Astrocyte (in vitro differentiated cells and primary cell): ENCODE measurements at regions not wholly inside any gene's neighbourhood (a gene's known extent, or its start where the extent isn't known, plus 50 kb on each side); places are given as distances from the start of the nearest gene placed in this dataset.

Experiments
- DNase-seq: peaks from one replicate; pipeline ENCODE4 v3.0.0-alpha.2; 2010; ENCODE audit warnings: low read depth
- FAIRE-seq: peaks from 2 replicates; lab custom pipeline; 2011; peaks lifted over from hg19 to GRCh38; lab: Jason Lieb, UNC
- H2AFZ ChIP-seq: 2 replicates; pipeline ENCODE4 v1.6.0; 2012; ENCODE audit warnings: low read depth, low read length, inconsistent platforms
- H3K27ac ChIP-seq: 2 replicates; pipeline ENCODE4 v1.5.1; 2011; ENCODE audit warnings: low read depth, low read length, inconsistent platforms
- H3K27me3 ChIP-seq: 2 replicates; pipeline ENCODE4 v1.6.0; 2011; ENCODE audit warnings: low read length, inconsistent platforms; ENCODE audit not compliant: insufficient read depth
- H3K36me3 ChIP-seq: 2 replicates; pipeline ENCODE4 v1.5.1; 2011; ENCODE audit warnings: low read length, inconsistent platforms; ENCODE audit not compliant: insufficient read depth
- H3K4me1 ChIP-seq: 2 replicates; pipeline ENCODE4 v1.5.1; 2011; ENCODE audit warnings: low read length, inconsistent platforms; ENCODE audit not compliant: insufficient read depth
- H3K4me2 ChIP-seq: 2 replicates; pipeline ENCODE4 v1.6.0; 2012; ENCODE audit warnings: low read length, inconsistent platforms
- H3K4me3 ChIP-seq: 2 replicates; pipeline ENCODE4 v1.5.1; 2011; ENCODE audit warnings: low read depth, mild to moderate bottlenecking, low read length, inconsistent platforms; ENCODE audit not compliant: insufficient read depth
- H3K79me2 ChIP-seq: 2 replicates; pipeline ENCODE4 v1.6.0; 2012; ENCODE audit warnings: mild to moderate bottlenecking, low read length, inconsistent platforms; ENCODE audit not compliant: insufficient read depth
- H3K9ac ChIP-seq: 2 replicates; pipeline ENCODE4 v1.6.0; 2012; ENCODE audit warnings: mild to moderate bottlenecking, low read length, inconsistent platforms
- H3K9me3 ChIP-seq: 2 replicates; pipeline ENCODE4 v1.5.1; 2012; ENCODE audit warnings: low read depth, mild to moderate bottlenecking, low read length, inconsistent platforms; ENCODE audit not compliant: insufficient read depth
- H4K20me1 ChIP-seq: 2 replicates; pipeline ENCODE4 v1.6.0; 2012; ENCODE audit warnings: low read length, inconsistent platforms; ENCODE audit not compliant: insufficient read depth
- H3K27ac Mint-ChIP-seq: one replicate; pipeline ENCODE4 v1.8.0; 2021; ENCODE audit warnings: mild to moderate bottlenecking, mixed read lengths; ENCODE audit not compliant: unreplicated experiment
- H3K27me3 Mint-ChIP-seq: one replicate; pipeline ENCODE4 v1.8.0; 2021; ENCODE audit warnings: low read depth, mixed read lengths; ENCODE audit not compliant: unreplicated experiment
- H3K36me3 Mint-ChIP-seq: one replicate; pipeline ENCODE4 v1.8.0; 2021; ENCODE audit warnings: low read depth, mixed read lengths; ENCODE audit not compliant: unreplicated experiment
- H3K4me1 Mint-ChIP-seq: one replicate; pipeline ENCODE4 v1.8.0; 2021; ENCODE audit warnings: low read depth, mixed read lengths; ENCODE audit not compliant: unreplicated experiment
- H3K4me3 Mint-ChIP-seq: one replicate; pipeline ENCODE4 v1.8.0; 2021; ENCODE audit warnings: mild to moderate bottlenecking, moderate library complexity, mixed read lengths; ENCODE audit not compliant: unreplicated experiment
- H3K9me3 Mint-ChIP-seq: one replicate; pipeline ENCODE4 v1.8.0; 2021; ENCODE audit warnings: mild to moderate bottlenecking, mixed read lengths; ENCODE audit not compliant: unreplicated experiment
- EZH2 ChIP-seq: IDR thresholded peaks from 2 replicates; pipeline ENCODE4 v1.6.1; 2012; ENCODE audit warnings: mild to moderate bottlenecking, low read length, inconsistent platforms; ENCODE audit not compliant: insufficient read depth
- TF ChIP-seq, protein P1 (sequence below): IDR thresholded peaks from 2 replicates; pipeline ENCODE4 v1.5.1; 2011; ENCODE audit warnings: low read depth, mild to moderate bottlenecking, inconsistent platforms, low read length, moderate library complexity; ENCODE audit not compliant: insufficient read depth

DNA sequence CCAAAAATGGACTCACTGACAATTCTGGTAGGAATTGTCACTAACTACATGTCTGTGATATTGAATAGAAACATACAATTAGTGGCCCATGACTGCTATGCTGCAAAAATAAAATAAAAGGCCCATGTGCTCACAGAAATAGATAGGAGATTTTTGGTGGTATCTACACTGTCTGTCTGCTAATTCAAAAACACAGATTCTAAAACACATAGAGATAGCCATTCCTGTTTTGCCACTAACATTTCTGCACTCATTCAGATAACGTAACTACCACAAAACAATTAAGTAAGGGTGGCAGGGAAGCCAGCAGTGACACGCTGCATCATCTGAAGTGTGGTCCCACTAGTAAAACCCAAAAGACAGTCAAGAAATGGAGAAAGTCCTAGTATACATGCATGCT is 202.2 kb upstream of the NFIA start:
- Mint-ChIP-seq H3K9me3 (no peaks in the 10 kb centered on the region), H3K36me3 (no peaks in the 10 kb centered on the region), H3K4me3 (no peak overlapping the region), H3K4me1 (no peaks in the 10 kb centered on the region), H3K27ac (no peak overlapping the region), H3K27me3 (no peaks in the 10 kb centered on the region)
- H3K4me2 ChIP-seq: no peak overlapping the region
- no peaks in the 10 kb centered on the region for H3K79me2 ChIP-seq
- H3K36me3 ChIP-seq: no peaks in the 10 kb centered on the region
- H4K20me1 ChIP-seq: no peaks in the 10 kb centered on the region
- peaks cover 2% of the 10 kb centered on the region for H3K27me3 ChIP-seq
- FAIRE-seq: no peak
- no peak overlapping the region for H2AFZ ChIP-seq
- H3K9ac ChIP-seq: no peak overlapping the region
- H3K27ac ChIP-seq: no peak overlapping the region
- TF ChIP-seq, protein P1, sequence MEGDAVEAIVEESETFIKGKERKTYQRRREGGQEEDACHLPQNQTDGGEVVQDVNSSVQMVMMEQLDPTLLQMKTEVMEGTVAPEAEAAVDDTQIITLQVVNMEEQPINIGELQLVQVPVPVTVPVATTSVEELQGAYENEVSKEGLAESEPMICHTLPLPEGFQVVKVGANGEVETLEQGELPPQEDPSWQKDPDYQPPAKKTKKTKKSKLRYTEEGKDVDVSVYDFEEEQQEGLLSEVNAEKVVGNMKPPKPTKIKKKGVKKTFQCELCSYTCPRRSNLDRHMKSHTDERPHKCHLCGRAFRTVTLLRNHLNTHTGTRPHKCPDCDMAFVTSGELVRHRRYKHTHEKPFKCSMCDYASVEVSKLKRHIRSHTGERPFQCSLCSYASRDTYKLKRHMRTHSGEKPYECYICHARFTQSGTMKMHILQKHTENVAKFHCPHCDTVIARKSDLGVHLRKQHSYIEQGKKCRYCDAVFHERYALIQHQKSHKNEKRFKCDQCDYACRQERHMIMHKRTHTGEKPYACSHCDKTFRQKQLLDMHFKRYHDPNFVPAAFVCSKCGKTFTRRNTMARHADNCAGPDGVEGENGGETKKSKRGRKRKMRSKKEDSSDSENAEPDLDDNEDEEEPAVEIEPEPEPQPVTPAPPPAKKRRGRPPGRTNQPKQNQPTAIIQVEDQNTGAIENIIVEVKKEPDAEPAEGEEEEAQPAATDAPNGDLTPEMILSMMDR: no peak
- TF ChIP-seq EZH2: no peak
- peaks cover 2% of the 10 kb centered on the region for H3K4me1 ChIP-seq
- DNase-seq: no peak
- H3K9me3 ChIP-seq: no peaks in the 10 kb centered on the region
- no peak overlapping the region for H3K4me3 ChIP-seq

DNA sequence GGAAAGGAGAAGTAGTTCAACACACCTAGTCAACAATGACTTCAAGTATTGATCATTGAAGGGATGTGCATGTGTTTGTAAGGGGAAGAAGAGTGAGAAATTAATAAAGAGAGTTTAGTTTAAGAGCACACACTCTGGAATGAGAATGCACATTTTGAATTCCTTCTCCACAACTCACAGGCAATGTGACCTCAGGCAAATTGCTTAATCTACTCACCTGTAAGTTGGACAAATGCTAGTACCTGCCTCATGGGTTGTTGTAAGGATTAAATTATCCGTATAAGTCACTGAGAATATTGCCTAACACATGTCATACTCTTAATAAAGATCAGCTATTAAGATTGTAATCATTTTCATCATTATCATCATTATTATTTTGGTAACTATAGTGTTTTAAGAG is 204.0 kb upstream of the NFIA start:
- Histone ChIP-seq H3K4me3 (no peak overlapping the region), H3K36me3 (no peaks in the 10 kb centered on the region), H2AFZ (no peak overlapping the region), H3K27me3 (no peaks in the 10 kb centered on the region), H3K4me2 (no peak overlapping the region), H3K27ac (no peak overlapping the region), H3K9ac (no peak overlapping the region), H4K20me1 (no peaks in the 10 kb centered on the region), H3K9me3 (no peaks in the 10 kb centered on the region), H3K4me1 (peaks cover 7% of the 10 kb centered on the region), H3K79me2 (no peaks in the 10 kb centered on the region)
- Mint-ChIP-seq H3K27me3 (no peaks in the 10 kb centered on the region), H3K36me3 (no peaks in the 10 kb centered on the region), H3K4me1 (no peaks in the 10 kb centered on the region), H3K4me3 (no peak overlapping the region), H3K27ac (no peak overlapping the region), H3K9me3 (no peaks in the 10 kb centered on the region)
- FAIRE-seq (no peak), DNase-seq (no peak)
- TF ChIP-seq EZH2: no peak
- TF ChIP-seq, protein P1: no peak

DNA sequence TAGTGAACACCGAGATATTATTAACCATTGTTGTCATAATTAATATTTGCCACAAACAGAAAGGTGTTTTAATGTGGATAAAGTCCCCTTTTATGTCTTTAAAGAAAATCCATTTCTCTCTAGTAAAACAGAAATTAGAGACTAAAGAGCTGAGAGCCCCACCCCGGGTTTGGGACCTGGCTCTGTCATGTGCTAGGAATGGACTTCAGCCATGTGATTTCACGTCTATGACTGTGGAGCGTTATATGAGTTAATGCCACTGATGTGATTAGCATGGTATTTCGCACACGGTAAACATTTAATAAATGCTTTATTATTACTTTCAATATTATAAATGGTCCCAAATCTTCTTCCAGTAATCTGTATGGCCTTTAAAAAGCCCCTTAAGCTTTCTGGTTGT is 205.0 kb upstream of the NFIA start:
- DNase-seq (no peak), FAIRE-seq (no peak)
- no peaks in the 10 kb centered on the region for H3K36me3 Mint-ChIP-seq
- H3K27me3 Mint-ChIP-seq: no peaks in the 10 kb centered on the region
- no peak overlapping the region for H2AFZ ChIP-seq
- no peaks in the 10 kb centered on the region for H3K4me1 Mint-ChIP-seq
- H3K4me3 Mint-ChIP-seq: no peak overlapping the region
- no peak overlapping the region for H3K27ac ChIP-seq
- no peaks in the 10 kb centered on the region for H3K79me2 ChIP-seq
- H3K4me3 ChIP-seq: no peak overlapping the region
- no peaks in the 10 kb centered on the region for H3K36me3 ChIP-seq
- H4K20me1 ChIP-seq: no peaks in the 10 kb centered on the region
- no peak overlapping the region for H3K4me2 ChIP-seq
- H3K9me3 Mint-ChIP-seq: no peaks in the 10 kb centered on the region
- no peak for TF ChIP-seq EZH2
- TF ChIP-seq, protein P1: no peak
- H3K9ac ChIP-seq: no peak overlapping the region
- H3K9me3 ChIP-seq: no peaks in the 10 kb centered on the region
- peaks cover 7% of the 10 kb centered on the region for H3K4me1 ChIP-seq
- H3K27ac Mint-ChIP-seq: no peak overlapping the region
- H3K27me3 ChIP-seq: no peaks in the 10 kb centered on the region
